Fibroblast of skin of left quadriceps (primary cell): ENCODE measurements at regions not wholly inside any gene's neighbourhood (a gene's known extent, or its start where the extent isn't known, plus 50 kb on each side); places are given as distances from the start of the nearest gene placed in this dataset.
"Not testable (repeated sequence)": the region's sequence is repeated elsewhere in the genome, so short reads cannot be mapped to it uniquely, and the experiment has no call there.

Source experiments
- DNase-seq, 2 experiments: peaks; one replicate each; pipeline ENCODE4 v3.0.0-alpha.2; 2013; ENCODE audit warnings: low read depth in 2 of 2

DNA sequence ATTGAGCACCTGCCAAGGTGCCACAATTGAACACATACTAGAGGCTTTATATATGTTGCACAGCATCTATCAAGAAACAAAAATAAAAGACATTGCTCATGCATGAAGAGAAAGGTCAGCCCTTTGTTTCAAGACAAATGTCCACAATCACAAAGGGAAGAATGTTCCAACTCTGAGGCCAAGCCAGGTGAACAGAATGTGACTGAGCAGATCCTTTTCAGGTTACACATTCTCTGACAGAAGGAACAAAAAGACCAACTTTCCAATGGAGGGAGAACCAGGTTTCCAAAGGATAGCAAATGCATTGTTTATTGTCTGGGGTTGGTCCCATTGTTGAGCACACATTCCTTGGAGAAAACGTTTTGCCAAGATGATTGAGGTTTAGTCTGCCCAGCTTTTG lies 50.2 kb upstream of the FAM174B start:
- no peak for DNase-seq

DNA sequence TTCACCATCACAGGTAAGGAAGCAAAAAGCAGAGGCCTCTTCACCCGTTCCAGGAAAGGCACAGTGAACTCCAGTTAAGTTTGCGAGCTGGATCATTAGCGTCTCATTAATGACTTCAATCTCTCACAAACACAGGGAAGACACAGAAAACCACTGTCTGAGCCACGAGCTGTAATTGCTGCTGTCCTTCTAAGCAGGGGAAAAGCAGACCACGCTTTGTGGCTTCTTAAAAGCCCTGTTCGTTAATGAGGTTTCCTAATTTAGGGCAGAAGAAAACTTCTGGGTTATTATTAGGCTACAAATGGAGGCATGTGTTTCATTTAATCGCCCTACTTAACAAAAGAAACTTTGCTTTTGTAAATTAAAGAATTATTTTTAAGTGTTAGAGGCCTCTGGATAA lies 50.6 kb upstream of the FAM174B start:
- DNase-seq, result no peak

DNA sequence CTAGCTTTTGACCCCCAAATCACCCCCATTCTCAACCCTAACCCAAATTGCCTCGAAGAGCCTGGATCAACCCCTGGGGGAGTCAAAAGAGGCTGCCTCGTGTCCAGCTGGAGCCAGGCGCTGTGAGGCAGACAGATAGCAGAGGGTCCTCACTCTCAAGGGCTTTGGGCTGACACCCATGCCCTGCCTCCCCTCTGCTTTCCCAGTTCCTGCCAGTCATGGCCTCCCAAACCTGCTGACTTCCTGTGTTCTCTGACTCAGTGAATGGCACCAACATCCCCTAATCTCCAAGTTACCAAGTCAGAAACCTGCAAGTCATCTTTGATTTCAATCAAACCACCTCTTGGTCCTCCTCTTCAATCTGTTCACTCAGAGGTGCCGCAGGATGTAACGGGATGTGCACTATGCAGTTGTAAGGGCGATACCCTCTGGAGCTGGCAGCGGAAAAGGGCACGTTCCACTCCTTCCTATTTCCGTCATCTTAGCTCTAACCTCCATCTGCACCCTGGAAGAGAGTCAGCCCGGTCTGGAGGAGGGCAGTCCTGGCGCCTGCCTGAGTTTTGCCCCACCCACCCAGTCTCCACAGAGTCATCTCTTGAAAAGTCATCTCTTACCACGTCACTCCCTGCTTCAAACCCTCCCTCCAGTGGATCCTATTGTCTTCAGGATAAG lies 52.4 kb upstream of the FAM174B start:
- DNase-seq, result no peak

DNA sequence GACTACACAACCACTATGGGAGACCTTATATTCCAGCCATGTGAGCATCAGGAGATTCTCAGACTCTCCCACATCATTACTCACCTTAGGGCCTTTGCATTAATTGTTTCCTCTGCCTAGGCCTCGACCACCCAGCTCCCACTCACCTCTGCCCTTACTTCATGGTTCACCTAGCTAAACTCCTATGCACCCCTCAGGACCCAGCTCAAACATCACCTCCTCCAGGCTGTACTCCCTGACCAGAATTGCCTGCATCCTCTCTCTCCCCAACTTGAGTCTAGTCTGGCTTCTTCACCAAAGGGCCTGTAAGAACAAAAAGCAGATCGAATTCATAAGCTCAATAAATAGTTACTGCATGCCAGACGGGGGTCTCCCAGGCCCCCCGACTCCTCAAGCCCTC lies 53.1 kb upstream of the FAM174B start:
- no peak for DNase-seq

DNA sequence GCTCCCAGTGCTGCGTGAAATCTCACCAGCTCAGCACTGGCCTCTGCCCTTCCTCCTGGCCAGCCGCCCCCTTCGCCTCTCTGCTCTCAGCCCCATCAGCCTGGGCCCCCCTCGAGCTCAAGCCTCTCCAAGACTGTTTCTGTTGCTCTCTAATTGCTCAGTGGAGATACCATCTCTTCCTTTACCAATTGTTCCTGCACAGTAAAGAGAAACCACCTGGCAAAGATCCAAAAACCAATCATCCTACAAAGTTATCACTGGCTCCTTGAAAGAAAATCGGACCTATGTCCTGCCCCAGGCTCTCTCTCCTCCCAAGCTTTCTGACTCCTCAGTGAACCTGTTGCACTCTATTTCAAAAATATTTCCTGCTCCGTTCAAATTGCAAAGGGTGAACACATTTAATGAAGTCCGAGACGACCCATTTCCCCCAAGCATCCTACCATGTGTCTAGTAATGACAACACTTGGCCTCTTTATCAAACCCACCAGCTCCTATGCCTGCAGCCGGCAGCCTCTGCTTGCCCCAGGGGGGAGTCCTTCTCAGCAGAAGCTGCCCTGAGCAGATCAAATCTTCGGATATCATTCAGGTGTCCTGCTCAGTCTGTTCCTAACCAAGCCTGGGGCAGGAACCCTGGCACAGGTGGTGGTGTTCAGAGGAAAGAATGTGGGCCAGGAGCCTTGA lies 53.7 kb upstream of the FAM174B start:
- no peak for DNase-seq

DNA sequence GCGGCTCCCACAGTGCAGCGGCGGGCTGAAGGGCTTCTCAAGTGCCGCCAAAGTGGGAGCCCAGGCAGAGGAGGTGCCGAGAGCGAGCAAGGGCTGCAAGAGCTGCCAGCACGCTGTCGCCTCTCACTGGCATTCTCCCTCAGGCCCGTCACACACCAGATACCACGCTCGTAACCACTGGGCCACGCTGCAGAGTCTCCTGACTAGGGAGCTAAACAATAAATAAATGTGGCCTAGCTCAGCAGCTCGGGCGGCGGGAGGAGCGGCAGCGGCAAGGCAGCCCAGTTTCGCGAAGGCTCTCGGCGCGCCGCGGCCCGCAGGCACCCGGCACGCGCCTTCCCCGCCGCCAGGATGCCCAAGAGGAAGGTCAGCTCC lies 55.9 kb upstream of the FAM174B start:
- DNase-seq, result no peak

DNA sequence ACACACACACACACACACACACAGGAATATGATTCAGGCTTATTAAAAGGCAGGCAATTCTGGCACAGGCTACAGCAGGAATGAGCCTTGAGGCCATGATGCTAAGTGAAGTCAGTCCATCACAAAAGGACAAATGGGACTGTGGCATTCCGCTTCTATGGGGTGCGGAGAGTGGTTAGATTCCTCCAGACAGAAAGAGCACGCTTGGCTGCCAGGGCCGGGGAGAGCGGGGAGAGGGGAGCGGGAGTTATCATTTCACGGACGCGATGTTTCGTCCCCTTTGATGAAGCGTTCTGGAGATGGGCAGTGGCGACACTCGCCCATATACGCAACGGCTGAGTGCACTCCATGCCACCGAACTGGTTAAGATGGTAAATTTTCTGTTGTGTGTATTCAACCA lies 58.5 kb upstream of the FAM174B start:
- peak; percentile 20 to 36 for DNase-seq

DNA sequence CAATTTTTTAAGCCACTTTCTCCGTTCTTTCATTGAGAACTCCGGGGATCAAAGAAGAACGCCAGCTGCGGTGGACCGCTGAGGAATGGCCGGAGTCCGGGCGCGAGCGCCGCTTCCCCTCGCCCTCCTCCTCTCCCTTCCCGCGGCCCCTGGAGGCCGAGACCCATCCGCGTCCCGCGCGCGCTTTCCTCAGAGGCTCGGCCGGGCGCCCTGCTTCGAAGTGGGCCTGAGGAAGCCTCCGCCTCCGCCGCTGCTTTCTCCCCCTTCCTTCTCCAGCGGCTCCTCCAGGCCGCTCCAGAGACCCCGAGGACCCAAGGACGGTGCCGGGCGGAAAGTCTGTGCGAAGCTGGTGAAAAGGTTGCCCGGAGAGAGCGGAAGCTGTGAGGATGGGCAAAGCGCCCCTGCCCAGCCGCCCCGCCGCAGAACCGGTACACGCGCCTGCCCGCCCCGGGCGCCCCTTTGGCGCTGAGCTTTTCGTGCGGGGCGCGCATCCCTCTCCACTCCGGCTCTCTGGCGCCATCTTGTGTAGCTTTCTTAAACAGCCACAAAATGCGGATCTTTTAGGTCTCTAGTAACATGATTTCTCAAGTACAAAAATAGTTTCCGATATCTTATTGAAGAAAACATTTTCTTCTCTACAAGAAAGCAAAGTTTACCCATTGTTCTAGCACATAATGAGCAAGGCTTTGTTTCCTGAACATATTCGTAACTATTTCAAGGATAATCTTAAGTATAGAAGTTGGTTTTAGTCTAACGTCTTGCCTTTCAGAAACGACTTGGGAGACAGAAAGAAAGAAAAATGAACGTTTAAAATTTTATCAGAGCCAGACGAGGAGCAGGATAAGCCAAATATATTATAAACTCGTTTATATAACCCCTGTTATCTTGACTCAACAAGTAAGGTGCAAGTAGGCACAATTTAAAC lies 59.2 kb upstream of the FAM174B start:
- peak; percentile 60 to 71 for DNase-seq

DNA sequence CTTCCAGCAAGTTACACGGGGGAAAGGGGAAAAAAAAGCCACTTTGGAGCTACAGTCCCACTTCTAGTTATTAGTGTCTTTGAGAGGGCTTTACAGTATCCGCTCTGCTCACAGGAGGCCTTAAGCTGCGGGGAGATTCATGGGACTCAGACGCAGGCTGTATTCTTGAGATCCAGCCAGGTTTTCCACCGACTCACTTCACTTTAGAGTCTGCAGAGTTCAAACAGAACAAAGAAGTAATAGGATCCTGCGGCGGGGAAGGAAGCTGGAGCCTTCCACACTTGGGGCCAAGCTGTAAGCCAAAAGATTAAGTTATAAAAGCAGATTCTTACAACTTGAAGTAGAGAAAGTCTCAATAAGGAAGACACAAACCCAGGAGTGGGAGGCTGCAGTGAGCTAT lies 60.2 kb upstream of the FAM174B start:
- DNase-seq, result peak; percentile 42 to 49

DNA sequence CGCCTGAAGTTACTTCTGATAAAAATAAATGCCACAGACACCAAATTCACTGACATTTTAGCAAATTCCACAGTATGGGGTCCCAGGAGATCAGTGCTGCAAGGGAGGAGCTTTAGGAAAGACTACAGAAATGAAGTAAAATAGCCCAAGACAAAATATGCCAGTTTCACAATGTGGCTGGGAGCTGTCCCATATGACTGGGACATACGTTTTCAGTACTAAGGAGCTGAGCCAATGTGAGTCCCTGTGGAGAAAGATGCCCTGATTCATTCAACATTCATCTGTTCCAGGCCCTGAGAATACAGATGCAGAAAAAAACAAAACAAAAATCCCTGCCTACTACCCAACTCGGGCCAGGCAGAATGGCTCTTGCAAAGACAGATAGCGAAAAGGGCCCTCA lies 63.4 kb upstream of the FAM174B start:
- DNase-seq, result no peak

DNA sequence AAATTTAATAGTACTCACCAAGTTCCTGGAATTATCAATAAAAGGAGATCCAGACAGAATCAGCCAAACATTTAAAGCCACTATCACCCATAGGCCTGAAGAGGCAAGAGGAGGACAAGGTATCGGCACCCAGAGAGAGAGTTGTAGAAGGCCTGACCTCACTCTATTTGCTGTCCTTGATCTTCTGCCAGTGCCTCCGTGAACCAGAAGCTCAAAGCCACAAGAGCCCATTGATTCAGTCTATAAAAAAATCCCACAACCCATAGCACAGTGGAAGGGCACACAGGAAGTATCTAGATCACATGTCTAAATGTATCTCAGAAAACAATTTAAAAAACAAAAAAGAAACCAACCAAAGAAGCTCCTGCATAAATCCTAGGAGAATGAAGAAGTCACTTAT lies 68.6 kb upstream of the FAM174B start:
- DNase-seq, result no peak

DNA sequence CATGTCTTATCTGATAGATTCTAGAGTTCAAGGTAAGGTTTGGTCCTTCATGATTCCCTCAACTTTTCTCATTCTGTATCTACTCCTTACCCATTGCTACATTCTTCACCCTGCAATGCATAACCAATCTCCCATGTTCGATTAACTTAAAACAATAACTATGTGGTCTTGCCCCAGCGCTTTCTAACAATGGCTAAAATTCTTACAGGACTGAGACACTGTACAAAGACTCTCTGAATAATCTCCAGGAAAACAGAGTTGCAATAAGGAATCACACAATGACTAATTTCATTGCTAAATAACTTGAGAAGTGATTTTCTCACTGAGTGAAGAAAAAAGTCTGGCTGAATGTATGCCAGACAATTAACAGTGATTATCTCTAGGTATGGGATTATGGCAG lies 69.6 kb upstream of the FAM174B start:
- no peak for DNase-seq

DNA sequence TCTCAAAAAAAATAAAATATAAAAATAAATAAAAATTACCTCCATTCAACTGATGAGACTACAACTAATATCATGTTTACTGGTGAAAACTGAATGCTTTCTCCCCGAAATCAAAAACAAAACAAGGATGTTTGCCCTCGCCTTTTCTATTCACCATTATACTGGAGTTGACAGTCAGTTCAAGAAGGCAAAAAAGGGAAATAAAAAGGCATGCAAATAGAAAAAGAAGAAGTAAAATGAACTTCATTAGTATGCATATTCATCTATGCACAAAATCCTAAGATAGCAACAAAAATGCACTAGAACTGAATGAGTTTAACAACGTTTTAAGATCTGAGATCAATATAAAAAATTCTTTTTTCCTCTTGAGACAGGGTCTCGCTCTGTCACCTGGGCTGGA lies 72.7 kb upstream of the FAM174B start:
- no peak for DNase-seq

DNA sequence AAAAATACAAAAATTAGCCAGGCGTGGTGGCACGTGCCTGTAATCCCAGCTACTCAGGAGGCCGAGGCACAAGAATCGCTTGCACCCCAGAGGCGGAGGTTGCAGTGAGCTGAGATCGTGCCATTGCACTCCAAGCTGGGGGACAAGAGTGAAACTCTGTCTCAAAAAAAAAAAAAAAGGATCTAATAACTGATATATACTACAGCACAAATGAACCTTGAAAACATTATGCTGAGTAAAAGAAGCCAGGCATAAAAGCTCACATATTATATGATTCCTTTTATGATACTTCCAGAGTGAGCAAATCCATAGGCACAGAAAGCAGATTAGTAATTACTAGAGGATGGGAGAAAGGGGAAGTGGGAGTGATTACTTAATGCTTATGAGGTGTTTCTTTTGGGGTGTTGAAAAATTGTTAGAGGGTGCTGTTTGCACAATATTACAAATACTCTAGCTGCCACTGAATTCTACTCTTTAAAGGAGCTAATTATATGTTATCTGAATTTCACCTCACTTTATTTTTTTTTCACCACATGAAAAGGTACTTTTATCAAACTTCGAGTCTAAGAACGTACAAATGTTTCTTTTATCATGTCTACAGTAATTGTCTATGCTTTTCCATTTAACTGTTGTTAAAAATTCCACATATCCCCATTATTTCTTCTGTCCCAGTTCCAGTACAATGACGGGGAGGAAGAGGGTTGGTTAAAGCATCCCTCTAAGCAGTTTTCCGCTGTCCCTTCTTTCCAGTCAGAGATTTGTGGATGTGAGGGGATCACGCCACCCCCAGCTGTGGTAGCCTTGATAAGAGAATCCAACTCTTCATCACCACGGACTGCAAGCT lies 77.7 kb upstream of the FAM174B start:
- DNase-seq, result no peak

DNA sequence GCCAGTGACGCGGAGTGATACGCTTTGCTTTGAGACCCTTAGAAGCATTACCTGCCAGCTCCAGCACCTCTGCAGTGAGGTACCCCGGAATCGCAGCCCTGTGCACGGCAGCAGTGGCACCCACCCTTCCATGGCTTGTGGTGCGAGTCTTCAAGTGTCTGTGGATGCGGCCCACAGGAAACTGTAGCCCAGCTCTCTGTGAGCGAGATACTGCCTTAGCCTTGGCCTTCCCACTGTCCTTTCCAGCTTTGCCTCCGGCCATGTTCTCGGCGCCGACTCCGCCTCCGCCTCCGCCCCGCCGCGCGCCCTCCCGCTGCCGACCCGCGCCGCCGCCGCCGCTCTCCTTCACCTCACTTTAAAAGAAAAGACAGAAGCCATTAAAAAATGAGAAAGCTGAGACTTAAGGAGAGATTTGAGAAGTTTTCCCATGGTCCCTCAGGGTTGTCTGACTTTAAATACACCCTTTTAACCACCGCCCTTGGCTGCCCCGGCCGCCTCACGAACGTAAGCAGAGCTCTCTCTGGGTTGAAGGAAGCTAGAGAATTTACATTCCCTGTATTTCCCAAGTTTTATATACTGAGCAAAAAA lies 78.5 kb upstream of the FAM174B start:
- DNase-seq, result no peak

DNA sequence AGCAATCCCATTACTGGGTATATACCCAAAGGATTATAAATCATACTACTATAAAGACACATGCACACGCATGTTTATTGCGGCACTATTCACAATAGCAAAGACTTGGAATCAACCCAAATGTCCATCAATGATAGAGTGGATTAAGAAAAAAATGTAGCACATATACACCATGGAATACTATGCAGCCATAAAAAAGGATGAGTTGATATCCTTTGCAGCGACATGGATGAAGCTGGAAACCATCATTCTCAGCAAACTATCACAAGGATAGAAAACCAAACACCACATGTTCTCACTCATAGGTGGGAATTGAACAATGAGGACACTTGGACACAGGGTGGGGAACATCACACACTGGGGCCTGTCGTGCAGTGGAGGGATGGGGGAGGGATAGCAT lies 83.7 kb upstream of the FAM174B start:
- not testable (repeated sequence) for DNase-seq

DNA sequence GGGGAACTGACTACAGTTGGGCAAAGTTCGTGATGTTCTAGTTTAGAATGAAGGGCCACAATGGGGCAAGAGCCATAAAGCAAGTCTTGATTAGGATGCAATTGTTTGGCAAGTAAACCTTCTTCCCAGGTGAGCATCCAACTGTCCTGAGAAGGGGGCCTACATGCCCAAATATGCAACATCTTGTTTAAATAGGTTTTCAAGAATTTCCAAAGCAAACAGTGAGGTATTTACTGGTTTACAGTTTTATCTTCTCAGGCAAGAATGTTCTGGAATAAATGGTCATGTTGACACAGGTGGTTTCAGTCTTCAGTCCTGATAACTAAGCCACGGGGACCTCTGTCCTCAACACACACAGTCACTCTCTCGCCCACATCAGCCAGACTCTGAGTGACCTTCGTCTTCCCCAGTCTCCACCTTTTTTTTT lies 90.3 kb upstream of the FAM174B start:
- DNase-seq, result no peak

DNA sequence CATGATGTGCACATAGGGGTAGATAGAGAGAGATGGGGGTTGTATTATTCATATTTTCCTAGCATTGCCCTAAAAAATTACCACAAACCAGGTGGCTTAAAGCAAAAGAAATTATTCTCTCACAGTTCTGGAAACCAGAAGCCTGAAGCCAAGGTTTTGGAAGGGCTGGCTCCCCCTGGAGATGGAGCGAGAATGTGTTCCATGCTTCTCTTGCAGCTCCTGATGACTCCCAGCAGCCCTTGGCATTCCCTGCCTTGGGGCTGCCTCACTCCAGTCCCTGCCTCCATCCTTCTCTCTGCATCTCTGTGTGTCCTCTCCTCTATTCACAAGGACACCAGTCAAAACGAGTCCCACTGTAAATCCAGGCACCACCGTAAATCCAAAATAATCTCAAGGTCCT lies 91.5 kb upstream of the FAM174B start:
- DNase-seq, result no peak

DNA sequence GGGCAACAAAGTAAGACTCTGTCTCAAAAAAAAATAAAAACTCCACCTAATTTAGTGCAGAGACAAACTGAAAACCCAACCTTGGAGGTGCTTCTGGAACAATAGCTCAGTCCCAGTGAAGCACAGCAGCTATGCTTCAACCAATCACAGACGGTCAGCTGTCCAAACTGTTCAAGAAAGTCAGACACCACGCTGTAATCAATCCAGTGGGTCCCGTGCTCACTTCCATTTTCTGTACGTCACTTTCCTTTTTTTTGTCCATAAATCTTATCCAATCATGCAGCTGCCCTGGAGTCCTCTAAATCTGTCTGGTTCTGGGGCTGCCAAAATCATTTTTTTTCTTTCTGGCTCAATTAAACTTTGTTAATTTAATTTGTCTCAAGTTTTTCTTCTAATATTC lies 93.6 kb upstream of the FAM174B start:
- no peak for DNase-seq

DNA sequence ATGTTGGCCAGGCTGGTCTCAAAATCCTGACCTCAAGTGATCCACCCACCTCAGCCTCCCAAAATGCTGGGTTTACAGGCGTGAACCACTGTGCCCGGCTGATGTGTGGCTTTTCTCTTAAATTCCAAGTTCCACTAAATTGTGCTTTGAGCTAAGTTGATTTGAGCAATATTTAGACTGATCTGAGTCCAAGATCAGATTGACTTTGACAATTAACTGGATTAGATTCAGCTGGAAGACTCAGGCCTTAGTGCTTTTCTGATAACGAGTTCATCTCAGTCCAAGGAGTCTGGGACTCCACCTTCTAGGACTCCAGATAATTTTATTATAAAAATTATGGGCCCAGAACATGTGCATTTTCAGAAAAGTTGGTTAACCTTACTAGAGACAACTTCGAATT lies 94.4 kb upstream of the FAM174B start:
- DNase-seq, result no peak

DNA sequence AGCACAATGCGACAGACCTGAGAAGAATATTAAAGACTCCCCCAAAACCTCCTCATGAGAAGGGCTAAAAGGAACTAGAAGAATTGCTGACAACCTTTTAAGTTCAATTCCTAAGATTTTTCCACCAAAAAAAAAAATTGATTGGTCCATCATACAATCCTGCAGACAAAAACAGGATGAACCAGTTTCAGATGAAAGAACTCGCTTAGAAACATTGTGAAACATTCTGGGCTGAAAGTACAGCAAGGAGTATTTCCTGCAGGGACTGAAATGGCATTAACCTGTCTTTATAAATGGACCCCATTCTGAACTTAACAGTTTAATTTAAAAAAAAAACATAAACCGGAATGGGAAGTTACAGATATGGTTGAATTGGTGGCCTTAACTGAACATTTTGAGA lies 96.0 kb upstream of the FAM174B start:
- no peak for DNase-seq
